Right forelimb (tissue), 1 donor: ENCODE measurements at regions not wholly inside any gene's neighbourhood (a gene's known extent, or its start where the extent isn't known, plus 50 kb on each side); places are given as distances from the start of the nearest gene placed in this dataset.
A peak's percentile ranks its signal among the peaks of the same experiment; 100 is the strongest.

Source experiments
- DNase-seq: peaks from one replicate; pipeline ENCODE4 v3.0.0-alpha.2; 2018

GRCh38 chr3:187823746-187824145, 78.5 kb upstream of the BCL6 start:
- no peak for DNase-seq

- DNase-seq: no peak
These were observed 82.5 kb upstream of the BCL6 start for GRCh38 chr3:187827723-187828122.

- DNase-seq: no peak
These were observed 83.5 kb upstream of the BCL6 start for GRCh38 chr3:187828579-187829452.

- no peak for DNase-seq
These were observed 84.9 kb upstream of the BCL6 start for GRCh38 chr3:187830181-187830580.

DNA sequence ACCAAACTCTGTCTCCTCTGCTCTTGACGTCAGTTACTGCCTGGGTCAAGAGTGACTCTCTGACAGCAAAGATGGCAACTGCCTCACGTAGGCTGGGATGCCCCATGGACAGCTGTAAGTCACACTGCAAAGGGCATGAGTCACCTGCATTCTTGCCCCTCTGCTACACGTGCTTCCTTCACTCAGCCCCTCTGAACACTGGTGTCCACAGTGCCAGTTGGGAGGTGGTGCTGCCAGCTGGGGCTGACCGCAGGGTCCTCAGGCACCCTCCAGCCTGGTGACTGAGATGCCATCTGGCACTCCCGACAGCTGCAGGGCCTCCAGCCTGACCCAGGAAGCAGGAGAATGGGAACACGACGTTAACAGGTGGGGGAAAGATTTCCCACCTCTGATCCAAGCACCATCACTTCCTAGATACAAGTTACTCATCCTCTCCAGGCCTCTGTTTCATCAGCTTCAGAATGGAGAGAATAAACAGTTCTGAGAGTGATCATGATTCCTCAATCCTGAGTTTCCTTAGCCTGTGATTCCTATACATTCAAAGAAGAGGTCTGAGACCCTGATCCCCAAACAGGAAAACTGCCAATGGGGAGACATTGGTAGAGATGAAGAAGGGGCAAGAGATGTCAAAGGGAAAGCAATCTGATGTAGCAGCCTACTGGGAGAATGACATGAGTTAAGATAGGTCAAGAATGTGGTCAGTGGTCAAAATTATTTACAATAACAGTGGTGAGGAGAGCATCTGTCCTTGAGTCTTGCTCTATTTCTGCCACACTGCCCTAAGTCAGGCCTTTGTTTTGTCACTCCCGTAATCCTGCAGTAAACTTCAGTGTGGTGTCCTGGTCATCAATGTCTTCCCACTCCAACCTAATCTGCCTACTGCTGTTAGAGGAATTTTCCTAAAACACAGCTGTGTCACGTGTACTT, 86.1 kb upstream of the BCL6 start:
- DNase-seq: no peak

- no peak for DNase-seq
These were observed 86.9 kb upstream of the BCL6 start for GRCh38 chr3:187832202-187832601.

DNA sequence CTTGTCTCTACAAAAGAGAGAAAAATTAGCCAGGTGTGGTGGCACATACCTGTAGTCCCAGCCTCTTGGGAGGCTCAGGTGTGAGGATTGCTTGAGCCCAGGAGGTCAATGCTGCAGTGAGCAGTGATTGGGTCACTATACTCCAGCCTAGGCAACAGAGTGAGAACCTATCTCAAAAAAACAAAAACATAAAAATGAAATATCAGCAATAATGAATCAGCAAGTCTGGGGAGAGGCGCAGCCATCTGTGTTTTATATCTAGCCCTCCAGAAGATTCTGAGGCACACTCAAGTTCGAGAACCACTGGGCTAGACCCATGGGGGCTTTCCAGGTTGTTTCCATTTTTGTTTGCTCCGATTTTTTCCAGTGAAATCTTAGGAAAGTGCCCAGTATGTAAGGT, 88.1 kb upstream of the BCL6 start:
- no peak for DNase-seq

- no peak for DNase-seq
These were observed 88.7 kb upstream of the BCL6 start for GRCh38 chr3:187833799-187834578.

GRCh38 chr3:187836823-187837770, 91.8 kb upstream of the BCL6 start:
- DNase-seq: peak; percentile 51

- DNase-seq: no peak
These were observed 92.8 kb upstream of the BCL6 start for GRCh38 chr3:187838016-187838540.

DNA sequence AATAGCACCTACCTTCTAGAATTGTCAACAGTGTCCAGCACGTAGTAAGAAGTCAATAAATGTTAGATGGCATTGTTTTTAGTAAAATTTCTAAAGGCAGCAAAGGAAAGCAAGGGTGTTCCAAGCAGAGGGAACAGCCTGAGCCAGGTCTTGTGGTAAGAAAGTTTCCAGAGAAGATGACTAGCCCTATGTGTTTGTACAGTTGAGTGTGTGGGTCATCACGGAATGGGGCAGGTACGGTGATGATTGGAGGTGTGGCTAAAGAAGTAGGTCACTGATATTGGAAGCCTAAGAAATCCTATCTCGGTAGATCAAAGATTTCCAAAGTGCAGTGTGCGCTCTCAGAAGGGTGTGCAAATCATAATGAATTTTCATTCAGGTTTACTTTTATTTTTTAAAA, 94.2 kb upstream of the BCL6 start:
- DNase-seq: no peak

DNA sequence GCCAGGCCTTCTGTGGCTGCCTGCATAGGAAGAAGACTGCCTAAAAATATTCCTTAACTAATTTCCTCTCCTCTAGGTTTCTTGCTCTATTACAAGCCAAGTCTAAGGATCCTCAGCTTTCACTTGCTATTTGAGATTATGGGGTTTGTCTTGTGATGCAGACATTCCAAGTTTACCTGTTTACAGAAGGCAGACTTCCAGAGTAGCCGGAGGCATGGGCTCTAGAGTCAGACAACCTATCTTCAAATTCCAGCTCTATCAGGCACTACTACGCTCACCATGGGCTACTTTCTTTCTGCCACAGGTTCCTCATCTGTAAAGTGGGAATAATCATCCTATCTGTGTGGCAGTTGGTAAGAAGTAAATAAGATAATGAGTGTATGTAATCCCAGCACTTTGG, 95.6 kb upstream of the BCL6 start:
- no peak for DNase-seq

DNA sequence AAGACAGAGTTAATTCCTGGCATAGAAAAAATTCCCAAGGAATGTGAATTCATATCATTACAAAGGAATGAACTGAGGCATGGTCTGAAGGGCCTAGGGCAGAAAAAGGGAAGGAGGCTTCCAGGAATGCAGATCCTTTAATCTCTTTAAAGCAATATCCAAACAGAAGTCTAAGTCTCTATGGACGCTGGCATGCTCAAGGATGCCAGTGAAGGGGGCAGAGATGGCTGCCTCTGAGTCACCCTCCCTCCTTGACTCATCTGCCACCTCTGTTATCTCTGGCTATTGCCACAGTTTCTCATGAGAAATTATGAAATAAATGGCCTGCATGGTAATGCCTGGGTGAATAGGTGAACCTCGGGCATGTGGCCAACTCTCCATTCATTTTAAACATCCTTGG, 96.3 kb upstream of the BCL6 start:
- no peak for DNase-seq

- DNase-seq: no peak
These were observed 98.4 kb upstream of the BCL6 start for GRCh38 chr3:187843654-187844053.

DNA sequence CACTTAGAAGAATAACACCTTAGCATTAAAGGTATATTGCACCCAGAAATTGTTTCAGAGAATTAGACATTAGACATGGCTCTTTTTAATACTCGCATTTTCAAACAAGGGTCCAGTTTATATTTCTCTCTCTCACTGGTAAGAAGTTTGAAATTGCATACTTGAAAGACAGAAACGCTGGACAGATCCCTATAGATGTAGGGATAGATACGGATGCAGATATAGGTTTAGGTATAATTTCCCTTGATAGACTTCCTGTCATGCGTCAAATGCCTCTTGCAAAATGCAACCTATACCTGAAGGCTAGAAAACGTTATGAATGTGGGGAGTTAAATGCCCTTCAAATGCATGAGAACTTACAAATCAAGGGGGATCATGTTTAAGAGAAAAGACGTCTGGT, 99.4 kb upstream of the BCL6 start:
- DNase-seq: no peak

- DNase-seq: no peak
These were observed 100.6 kb upstream of the BCL6 start for GRCh38 chr3:187845826-187846225.

DNA sequence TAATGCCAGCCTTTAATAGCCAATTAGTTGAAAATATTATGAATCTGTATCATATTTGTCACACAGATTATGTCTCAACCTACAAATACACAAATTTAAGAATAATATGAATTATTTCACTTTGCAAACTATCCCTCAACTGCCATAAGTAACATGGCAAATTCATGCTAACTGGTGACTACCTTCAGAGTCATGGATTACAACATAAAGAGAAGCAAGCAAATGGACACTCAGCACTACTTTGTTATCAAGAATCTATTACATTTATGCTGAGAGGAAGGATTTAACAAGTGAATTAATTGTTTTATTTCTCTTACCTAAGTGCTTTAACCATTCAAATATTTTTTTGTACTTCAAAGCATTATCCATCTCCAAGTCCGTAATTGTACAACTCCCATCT, 103.1 kb upstream of the BCL6 start:
- DNase-seq: no peak

GRCh38 chr3:187849016-187849654, 103.9 kb upstream of the BCL6 start:
- no peak for DNase-seq

DNA sequence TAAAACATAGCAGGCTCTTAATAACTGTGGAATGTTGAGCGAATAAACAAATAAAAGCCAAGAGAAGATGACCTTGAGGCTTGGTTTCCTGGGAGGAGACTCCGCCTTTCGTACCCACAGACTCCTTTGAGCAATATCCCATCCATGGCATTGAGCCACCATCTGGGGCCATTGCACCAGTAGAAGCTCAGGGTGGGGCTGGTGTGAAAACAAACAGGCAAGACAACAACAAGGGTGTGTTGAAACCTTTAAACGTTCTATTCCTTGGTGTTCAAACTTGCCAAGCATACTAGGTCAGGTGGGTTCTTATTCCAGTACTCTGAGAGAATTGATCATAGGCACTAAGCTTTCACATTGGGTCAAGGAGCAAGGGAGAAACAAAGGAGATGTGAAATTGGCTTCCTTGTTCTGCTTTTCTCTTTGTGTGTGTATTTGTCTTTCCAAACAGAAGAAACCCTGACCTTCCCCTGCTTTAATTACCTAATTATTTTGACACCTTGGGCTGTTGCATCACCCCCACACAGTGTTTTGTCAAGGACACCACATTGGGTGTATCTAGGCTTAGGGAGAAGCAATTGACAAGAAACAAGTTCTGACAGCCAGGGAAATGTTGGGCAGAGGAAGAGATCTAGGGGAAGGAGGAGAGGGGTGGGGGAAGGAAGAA, 105.1 kb upstream of the BCL6 start:
- DNase-seq: no peak
